Daoy (cell line): ENCODE measurements at regions not wholly inside any gene's neighbourhood (a gene's known extent, or its start where the extent isn't known, plus 50 kb on each side); places are given as distances from the start of the nearest gene placed in this dataset.

Experiments used
- DNase-seq: peaks from one replicate; pipeline ENCODE4 v3.0.0-alpha.2; 2015; ENCODE audit warnings: low read depth

DNA sequence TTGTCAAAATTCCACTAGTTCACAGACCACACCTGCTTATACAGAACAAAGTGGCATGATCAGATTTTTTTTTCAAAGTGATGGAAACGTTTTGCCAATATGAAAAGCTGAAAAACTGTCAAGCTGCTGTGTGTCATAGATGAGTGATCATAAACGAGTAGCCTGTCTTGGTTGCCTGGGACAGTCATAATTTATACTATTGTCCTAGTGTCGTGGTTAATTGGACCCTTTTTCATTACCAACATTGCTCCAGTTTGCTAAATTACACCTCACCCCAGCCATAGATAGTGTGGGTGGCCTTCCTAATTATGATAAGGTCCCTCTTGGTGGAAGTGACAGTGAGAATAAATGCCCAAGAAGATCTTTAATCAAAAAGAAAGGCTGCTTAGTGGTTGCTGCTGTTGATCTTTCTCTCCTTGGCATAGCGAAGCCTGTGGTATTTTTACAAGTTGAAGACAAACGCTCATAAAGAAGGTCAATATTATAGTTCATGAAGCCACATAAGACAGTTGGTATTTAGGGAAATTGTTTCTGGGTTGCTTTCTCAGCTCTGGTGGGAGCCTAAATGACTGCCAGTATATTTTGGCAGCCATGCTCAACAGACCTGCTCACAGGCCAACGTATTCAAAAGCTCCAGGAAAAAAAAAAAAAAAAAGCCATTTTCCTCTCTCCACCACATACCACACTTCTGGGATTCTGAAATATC is 478.1 kb downstream of the PLA2G4A start:
- peak; percentile 25 for DNase-seq

DNA sequence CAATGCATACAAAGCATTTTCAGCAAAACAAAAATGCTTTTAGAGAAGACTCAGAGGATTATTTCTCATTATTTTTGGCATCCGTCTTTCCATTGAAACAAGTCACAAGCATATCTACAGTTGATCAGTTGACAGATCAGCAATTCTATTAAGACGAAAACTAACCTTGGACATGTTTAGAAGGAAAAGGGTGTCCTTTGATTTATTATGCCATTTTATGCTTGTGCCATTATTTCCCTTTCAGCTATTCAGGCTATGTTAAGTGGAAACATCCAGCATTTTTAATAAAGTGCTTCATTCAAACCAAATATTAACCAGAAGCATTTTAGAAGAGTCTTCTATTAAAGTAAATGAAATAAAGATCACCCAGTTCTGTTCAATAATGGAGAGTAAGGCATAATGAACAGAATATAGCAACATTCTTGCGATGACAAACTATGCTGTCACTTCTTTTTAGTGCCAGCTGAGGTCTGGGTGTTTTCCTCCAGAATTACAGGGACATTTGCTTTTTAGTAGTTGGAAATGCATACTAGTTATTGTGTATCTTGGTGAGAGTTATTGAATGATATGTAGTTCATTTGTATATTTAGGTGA is 481.4 kb downstream of the PLA2G4A start:
- peak; percentile 7 for DNase-seq

DNA sequence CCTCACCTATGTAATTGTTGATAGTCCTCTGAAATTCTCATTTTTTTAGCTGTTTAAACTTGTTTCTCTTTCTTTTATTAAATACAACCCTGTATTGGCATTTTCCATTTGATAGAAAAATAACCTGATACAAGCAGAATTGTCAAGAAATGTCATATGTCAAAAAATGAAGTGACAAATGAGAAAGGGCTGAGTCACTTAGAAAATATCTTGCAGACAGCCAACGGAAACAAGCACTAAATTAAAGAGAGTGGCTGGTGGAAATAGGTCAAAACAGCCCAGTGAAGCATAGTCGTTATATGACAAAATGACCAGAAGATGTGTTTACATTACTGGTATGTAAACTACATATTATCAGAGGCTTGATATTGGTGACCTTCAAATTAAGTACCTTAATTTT is 484.4 kb downstream of the PLA2G4A start:
- no peak for DNase-seq

DNA sequence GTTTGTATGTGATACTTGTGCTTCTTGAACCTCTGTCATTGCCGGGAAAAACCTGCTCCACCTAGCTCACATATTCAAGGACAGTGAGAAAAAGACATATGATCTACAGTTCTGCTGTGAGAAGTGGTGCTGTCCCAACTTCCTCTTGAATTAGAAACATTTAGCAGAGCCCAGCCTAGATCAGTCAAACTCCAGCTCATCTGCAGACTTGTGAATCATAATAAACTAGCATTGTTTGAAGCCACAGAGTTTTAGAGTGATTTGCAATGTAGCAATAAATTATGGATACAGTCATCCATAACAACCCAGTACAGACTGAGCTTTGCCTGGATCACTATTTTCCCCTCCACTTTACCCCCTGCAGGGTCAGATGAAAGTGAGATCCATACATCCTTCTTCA is 497.8 kb downstream of the PLA2G4A start:
- DNase-seq, result no peak

DNA sequence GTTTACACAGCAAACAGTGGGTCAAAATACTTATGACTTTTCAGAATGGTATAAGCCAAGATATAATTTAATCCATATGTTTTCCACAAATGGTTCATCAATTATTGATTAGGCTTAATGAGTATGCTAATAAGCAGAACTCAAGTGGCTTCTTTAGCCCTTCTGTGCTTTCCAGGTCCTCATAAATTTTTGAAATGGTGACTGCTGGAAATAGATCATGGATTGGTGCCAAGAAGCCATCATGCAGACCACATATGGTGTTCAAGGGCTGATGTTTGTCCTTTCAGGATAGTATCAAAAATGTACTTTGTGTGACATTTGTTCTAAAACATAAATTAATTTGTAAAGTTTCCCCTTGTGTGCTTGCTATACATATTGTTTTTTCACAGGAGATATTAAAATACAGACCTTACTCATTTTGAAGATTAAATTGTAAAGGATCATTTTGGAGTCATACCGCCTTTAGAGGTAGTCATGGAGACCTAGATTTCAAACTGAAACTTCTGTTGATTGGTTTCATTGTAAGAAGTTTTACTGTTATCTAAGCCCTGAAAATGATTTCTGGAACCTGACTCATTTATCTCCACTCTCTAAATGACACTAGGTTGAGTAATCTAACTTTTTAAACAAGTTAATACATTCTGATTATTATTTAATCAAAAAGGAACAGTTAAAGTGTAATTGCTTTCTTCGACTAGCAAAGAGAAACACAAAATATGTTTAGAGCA is 507.9 kb downstream of the PLA2G4A start:
- DNase-seq, result no peak

DNA sequence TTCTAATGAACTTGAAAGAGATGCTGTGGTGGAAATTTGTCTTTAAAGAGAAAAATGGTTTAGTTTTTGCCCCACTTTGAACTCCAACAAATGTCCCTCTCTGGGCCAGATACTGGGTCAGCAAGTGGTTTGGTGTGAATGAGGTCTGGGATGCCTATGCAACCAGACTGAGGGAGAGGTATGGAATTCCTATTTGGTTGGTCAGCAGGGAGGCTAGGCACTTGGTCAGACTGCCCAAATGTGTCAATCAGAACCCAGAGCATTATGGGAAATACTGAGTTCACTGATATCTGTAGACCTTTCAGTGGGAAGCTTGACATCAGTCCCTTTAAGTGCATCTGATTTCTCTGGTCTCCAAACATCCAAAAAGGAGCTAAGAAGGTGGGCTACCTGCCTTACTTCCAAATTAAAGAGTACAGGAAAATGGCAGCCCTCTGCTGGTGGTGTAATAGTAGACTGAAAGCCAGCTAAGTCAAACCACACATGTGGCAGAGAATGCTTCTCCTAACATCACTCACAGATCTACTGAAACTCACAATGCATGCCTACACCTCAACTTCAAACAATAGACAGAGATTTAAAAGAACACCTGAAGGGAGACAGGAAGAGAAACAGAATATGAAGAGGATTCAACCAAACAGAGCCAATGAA is 510.1 kb downstream of the PLA2G4A start:
- DNase-seq, result no peak

DNA sequence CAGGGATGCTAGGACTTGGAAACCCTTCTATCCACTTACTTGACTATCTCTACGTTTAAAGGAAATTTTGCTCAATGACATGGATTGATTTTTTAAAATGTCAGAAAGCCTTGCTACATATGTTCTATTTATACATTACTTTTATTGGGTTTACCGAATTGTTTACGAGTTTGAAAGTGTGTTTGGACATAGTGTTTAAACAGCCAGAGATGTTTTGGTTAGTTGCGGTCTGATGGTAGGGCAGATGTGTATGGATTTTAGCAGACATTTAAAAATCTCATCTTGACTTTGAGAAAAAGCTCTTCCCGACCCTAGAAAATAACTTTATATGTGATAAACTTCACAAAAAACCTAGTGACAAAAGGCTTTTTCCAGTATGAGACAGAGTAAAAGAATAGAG is 513.7 kb downstream of the PLA2G4A start:
- no peak for DNase-seq

DNA sequence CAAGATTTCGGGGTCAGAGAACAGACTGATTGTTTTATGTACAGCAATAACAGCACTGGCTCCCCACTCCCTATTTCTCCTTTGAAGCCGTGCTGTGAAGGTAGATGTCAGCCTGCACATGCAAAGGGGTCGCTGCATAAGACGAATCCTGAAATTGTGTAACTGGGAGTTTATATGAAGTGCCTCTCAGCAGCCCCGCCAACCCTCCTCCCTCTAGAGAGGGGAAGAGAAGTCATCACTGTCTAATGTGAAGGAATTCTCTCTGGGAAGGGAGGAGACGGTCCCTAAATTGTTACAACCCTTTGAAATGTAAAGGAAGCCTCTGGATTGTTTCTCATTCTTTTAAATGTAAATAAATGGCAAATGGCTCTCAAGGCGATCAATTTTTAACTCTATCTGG is 545.3 kb downstream of the PLA2G4A start:
- DNase-seq, result no peak

DNA sequence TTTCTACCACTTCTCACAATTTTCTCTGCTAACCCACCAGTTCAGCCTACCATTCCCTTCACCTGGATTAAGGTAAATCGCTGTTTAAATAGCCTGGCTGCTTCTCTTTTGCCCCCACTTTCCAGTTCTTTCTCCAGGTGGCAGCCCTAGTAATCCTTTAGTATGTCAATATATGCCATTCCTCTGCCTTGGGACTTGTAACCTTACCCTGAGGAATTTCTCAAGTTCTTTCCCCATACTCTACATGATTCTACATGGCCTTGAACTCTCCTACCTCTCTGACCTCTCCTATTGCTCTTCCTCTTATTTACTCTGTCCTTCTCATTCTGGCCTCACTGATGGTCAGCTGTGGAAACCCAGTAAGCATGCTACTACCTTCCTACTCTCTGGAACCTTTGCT is 546.0 kb downstream of the PLA2G4A start:
- DNase-seq, result no peak

DNA sequence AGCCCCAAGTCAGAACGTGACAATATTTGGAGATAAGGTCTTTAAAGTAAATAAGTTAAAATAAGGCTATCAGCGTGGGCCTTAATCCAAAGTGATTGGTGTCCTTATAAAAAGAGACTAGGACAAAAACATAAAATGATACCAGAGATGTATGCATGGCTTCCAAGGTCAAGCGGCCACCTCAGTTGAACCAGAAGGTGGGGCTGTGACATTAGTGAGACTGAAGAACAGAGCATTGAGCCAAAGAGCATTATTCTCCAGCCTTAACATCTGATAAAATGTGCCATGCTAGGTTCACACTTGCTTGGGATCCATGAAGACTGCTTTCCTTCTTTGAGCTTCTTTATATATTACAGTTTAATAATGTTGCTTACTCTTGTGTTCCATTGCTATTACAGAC is 554.6 kb downstream of the PLA2G4A start:
- DNase-seq, result no peak

DNA sequence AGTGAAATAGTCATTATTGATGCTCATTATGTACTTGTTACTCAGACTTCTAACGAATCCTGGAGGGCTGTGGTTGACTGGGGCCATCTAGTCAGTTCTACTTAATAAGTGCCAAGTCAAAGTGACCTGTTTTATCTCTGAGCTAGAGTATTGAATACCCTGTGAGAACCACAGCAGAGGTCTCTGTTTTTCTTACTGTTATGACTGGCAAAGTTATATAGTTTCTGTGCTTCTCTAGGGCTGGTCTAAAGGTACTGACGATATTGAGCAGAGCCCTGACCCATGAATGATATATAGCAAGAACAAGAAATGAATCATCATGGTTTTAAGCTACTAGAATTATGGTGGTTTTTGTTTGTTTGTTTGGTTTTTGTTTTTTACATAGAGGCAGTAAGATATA is 555.8 kb downstream of the PLA2G4A start:
- no peak for DNase-seq

DNA sequence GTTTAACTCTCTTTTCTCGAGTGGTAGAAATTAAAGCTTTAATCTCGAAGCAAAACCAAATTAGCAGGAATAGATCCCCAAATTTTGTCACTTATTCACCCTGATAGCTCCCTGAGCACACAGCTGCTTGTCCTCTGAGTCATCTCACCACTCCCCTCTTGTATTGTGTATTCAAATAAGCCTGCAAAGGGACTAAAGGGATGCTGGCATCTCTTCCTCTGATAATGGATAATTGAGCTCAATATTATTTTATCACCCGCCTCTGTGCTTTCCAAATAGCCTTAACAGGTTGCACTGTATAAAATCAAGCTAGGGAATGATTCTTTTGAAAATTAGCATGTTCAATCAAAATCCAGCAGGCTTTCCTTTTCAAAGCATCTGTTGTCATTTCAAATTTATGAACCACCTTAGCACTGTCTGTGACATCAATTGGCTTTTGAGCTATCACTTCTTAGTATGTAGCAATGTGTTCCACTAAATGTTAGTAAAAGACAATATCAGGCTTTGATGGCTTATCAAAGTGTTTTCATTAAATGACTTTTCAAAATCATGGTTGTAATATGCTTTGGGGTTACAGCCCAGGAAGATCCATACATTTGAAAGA is 561.6 kb downstream of the PLA2G4A start:
- no peak for DNase-seq

DNA sequence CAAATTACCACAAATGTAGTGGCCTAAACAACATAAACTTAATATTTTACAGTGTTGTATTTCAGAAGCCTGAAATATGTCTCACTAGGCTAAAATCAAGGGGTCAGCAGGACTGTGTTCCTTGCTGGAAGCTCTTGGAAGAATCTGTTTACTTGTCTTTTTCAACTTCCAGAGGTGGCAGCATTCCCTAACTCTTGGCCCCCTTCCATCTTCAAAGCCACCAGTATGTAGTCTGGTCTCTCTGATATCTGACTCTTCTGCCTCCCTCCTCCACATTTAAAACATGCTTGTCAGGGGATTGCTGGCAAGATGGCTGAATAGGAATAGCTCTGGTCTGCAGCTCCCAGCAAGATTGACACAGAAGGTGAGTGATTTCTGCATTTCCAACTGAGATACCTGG is 567.5 kb downstream of the PLA2G4A start:
- DNase-seq, result no peak

DNA sequence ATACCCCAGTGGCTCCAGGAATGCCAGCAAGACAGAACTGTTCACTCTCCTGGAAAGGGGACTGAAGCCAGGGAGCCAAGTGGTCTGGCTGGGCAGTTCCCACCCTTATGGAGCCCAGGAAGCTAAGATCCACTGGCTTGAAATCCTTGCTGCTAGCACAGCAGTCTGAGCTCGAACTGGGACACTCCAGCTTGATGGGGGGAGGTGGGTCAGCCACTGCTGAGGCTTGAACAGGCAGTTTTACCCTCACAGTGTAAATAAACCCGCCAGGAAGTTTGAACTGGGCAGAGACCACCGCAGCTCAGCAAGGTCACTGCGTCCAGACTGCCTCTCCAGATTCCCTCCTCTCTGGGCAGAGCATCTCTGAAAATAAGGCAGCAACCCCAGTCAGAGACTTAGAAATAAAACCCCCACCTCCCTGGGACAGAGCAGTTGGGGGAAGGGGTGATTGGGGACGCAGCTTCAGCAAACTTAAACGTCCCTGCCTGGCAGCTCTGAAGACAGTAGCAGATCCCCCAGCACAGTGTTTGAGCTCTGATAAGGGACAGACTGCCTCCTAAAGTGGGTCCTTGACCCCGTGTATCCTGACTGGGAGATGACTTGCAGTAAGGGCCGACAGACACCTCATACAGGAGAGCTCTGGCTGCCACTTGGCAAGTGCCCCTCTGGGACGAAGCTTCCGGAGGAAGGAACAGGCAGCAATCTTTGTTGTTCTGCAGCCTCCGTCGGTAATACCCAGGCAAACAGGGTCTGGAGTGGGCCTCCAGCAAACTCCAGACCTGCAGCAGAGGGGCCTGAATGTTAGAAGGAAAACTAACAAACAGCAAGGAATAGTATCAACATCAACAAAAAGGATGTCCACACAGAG is 568.4 kb downstream of the PLA2G4A start:
- no peak for DNase-seq

DNA sequence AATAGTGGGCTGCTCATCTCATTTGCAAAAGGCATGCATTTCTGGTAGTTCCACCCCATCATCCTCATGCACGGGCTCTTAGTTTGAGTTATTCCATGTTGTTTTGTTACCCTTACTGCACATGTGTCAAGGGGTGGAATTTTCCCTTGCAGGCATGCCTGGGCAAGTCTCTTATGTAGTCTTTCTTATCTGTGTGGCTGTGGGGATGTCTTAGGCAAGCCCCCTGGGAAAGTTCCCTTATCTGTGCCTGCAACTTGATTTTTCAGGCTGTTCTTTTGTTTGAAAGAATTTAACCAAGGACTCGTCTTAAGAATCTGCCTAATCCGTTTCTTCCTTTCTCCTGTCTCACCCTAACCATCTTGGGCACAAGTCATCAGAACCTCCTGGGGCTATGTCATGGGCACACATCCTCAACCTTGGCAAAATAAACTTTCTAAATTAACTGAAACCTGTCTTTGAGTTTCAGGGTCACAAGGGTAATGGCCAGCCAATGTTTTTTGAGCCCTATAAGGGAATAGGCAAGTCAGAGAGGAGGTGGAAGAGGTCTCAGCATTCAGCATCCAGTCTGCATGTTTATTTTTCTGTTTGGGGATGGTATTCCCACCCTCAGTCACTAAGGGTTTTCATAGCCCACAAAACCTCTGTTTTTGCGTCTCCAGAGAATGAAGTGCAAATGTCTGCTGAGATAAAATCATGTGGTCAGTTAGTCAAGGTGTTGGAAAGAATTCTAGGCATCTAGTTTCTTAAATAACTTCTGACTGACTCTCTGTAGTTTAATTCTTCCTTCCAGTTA is 579.7 kb downstream of the PLA2G4A start:
- peak; percentile 15 for DNase-seq

DNA sequence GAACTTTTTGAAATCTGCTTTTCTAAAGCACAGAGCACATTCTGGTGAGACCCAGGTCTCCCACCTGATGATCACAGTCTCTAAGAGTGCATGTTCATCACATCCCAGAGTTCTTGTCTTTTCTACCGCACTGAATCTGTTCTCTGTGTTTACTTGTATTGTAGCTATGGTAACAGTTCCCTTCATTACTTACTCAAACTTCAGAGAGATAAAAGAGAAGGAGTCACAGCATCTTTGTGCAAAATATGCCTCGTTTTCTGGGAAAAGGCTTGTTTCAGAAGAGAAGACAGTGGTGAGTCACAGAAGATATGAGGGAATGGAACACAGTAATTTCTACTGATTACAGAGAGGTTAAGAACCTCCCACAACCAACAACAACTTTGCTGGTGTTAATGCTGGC is 580.6 kb downstream of the PLA2G4A start:
- no peak for DNase-seq

DNA sequence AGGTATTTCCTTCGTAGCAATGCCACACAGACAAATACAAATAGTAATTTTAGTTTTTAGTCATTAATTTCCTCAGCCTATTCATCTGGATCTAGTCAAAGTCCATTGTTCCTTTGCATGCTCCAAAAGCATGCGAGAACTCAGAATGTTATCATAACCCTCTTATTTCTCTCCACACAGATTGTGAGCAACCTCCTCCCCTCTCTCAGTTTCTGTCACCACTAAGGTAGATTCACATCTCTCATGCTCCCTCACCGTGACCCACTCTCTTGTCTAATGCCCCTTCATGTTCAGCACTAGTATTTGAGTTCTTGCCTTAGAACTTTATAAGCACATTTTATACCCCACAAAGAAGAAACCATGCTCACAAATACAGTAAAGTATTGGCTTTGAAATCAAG is 582.4 kb downstream of the PLA2G4A start:
- DNase-seq, result no peak

DNA sequence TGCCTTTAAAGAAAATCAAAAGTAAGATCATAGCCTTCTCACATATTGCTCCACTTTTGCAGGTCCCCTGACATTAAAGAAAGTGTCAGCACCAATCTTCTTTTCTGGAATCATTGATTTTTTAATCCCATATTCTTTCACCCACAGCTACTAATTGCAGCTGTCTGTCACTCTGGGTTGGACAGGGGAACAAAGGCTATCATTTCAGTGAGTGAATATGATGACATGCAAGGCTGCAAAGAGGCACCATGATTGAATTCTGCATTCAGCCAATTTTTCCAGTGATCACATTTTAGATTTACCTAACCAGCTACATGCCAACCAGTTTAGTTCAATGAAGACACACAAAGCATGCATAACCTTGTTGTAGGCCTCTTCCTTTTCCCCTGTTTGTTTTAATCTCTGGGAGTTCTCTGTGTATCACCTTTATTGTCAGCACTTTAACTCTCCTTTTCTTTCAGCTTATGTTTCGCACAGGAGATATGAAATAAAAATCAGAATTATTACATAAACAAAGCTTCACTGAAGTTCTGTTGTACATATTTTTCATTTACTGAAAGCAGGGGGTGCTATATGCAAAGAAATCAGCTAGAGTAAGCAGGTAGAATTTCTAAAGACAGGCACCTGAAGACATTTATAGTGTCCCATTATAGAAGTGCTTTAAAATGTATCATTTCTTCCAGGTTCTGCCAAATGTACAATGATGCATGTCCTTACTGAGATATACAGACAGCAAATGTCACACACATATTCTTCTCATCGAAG is 584.8 kb downstream of the PLA2G4A start:
- no peak for DNase-seq

DNA sequence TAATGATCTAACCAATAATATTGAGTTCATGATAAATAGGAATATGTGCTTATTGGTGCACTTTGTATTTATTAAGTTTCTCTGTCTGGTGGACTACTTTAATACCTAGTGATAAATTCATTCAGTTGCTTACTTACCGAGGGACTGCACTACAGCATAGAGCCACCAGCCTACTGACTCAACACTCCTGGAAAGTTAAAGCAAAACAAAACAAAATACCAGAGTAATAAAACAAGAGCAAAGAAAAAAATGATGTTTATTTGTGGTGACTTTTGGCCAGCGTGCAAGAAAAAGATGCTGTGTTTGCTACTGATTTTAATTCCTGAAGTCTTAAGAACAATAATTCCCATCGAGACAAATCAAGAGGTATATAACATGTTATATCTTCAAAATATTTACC is 586.3 kb downstream of the PLA2G4A start:
- DNase-seq, result no peak

DNA sequence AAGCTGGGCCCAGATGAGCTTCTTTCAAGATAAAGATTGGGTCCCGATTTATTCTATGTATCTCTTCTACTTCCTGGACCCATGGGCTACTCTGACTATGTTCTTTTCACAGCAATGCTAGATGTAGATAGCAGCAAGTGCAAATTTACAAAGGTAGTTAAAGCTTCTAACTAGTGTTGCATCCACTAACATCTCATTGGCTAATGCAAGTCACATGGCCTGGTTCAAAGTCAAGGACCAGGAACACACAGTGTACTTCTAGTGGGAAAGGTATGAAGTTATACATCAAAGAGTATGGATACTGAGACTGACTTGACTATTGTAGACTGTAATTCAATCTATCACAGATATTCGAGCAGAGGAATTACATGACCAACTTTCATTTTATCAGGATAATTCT is 588.8 kb downstream of the PLA2G4A start:
- DNase-seq, result no peak
